ENCODE measurements at regions not wholly inside any gene's neighbourhood (a gene's known extent, or its start where the extent isn't known, plus 50 kb on each side); places are given as distances from the start of the nearest gene placed in this dataset.

DNA sequence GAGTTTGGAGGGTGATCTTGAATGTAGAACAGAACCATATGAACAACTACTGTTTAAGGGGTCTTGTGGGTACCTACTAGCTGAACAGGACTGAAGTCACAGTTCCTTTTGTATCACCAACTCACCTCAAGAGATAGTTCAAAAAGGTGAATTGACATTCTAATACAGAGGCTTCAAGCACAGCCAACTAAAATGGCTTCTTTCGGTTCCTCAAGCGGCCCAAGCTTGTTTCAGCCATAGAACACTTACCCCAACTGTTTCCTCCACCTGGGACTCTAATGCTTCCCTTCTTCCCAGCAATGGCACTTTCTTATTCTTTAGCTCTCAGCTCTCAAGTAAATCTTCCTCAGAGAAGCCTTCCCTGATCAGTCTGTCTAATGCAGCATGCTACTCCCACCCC, 277.5 kb upstream of the GK2 start:
- DNase-seq (ENCODE audit: low spot score), result no peak
- TF ChIP-seq, protein P1, sequence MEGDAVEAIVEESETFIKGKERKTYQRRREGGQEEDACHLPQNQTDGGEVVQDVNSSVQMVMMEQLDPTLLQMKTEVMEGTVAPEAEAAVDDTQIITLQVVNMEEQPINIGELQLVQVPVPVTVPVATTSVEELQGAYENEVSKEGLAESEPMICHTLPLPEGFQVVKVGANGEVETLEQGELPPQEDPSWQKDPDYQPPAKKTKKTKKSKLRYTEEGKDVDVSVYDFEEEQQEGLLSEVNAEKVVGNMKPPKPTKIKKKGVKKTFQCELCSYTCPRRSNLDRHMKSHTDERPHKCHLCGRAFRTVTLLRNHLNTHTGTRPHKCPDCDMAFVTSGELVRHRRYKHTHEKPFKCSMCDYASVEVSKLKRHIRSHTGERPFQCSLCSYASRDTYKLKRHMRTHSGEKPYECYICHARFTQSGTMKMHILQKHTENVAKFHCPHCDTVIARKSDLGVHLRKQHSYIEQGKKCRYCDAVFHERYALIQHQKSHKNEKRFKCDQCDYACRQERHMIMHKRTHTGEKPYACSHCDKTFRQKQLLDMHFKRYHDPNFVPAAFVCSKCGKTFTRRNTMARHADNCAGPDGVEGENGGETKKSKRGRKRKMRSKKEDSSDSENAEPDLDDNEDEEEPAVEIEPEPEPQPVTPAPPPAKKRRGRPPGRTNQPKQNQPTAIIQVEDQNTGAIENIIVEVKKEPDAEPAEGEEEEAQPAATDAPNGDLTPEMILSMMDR (IDR thresholded peaks at IDR 0.05; ENCODE audit: extremely low read depth, insufficient read depth, missing control alignments), result no peak
- in situ Hi-C loops (cut with MboI; ENCODE audit: low pct_unique_long_range_greater_than_20kb, low sequenced_read_pairs, unreplicated experiment), result no loop called here

DNA sequence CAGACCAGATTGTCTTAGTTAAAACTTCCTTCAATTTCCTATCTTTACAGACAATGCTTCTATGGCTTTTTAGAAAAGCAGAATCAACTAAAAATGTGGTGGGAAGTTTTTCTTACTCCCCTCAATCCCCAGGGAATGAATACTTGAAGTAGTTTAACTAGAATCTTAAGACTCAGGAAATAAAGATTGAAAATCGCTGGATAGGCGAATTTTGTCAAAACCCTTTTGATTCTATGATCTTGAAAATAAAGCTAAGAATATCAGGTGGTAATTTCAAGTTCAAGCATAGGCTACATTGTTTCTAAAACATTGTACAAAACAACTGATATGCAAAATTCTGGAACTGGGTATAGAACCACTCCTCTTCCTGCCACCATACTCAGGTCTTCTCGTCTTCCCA, 276.5 kb upstream of the GK2 start:
- in situ Hi-C loops (cut with MboI; ENCODE audit: low pct_unique_long_range_greater_than_20kb, low sequenced_read_pairs, unreplicated experiment), result no loop called here
- TF ChIP-seq, protein P1 (IDR thresholded peaks at IDR 0.05; ENCODE audit: extremely low read depth, insufficient read depth, missing control alignments), result no peak

DNA sequence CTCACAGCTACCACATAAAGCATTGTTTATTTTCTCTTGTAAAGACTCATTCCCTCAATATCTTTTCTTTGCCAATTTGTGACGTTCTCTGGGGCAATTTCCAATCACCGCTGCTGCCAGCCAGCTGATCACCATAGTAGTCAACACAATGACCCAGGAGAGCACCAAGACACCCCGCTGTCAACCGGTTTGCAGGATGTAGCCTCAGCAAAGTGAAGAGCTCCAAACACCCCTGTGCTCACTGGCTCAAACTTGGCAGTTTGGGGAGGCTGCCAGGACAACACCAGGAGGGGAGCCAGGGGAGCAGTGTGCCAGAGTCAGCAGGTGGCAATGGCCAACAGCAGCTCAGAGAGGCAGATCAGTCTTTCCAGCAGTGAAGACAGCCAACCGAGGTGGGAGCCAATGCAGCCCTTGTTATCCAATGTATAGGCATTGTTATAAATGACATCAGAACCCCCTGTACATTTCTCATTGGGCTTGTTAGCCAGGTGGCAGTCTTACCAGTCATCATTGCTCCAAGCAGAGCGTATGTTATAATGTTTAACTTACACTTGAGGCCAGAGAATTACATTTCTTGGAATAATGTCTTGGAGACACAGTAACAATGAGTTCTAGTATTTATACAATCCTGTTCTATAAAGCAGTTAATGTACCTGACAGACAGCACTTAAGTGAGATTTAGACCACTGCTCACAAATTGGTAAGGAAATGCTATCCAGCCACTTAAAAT, 274.9 kb upstream of the GK2 start:
- in situ Hi-C loops (cut with MboI; ENCODE audit: low pct_unique_long_range_greater_than_20kb, low sequenced_read_pairs, unreplicated experiment), result no loop called here
- TF ChIP-seq, protein P1 (IDR thresholded peaks at IDR 0.05; ENCODE audit: extremely low read depth, insufficient read depth, missing control alignments), result no peak
- no peak for DNase-seq (ENCODE audit: low spot score)

More for the DNA sequence above, 276.5 kb upstream of the GK2 start:
- DNase-seq (ENCODE audit: low spot score), result no peak

DNA sequence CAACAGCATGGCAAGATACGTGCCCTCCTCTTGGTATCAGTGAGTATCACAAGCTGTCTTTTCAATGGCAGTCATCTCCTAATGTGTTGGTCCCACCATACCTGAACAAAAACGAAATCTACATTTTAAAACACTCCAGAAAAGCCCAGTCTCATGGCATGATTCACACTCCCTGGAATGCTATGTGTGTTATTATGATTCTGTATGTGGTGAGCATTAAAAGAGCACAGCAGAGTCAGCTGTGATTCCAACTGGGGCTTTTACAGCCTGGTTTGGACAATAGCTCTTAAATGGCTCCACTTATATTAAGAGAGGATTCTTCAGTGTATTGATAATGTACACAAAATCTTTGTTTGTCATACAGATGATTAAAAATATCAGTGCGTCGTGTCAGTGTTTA, 274.1 kb upstream of the GK2 start:
- in situ Hi-C loops (cut with MboI; ENCODE audit: low pct_unique_long_range_greater_than_20kb, low sequenced_read_pairs, unreplicated experiment), result no loop called here

DNA sequence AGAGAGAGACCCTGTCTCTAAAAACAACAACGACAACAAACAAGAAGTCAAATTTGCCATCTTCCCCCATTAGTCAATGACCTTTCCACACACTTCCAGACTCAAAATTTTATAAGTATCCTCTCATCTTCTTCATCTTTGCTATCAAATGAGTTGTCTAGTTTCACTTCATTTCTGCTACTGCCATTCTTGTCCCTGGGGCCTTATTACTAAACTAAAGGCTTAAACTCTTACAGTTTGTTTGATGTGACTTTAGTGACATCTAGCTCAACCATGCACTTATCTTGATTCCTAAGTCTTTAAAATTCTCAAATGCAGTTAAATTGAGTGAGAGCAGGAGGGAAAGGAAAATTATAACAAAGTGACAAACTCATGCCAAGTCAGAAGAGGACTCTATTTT, 271.8 kb upstream of the GK2 start:
- TF ChIP-seq, protein P1 (IDR thresholded peaks at IDR 0.05; ENCODE audit: extremely low read depth, insufficient read depth, missing control alignments), result no peak
- DNase-seq (ENCODE audit: low spot score), result no peak
- in situ Hi-C loops (cut with MboI; ENCODE audit: low pct_unique_long_range_greater_than_20kb, low sequenced_read_pairs, unreplicated experiment), result no loop called here

More for the DNA sequence above, 274.1 kb upstream of the GK2 start:
- TF ChIP-seq, protein P1 (IDR thresholded peaks at IDR 0.05; ENCODE audit: extremely low read depth, insufficient read depth, missing control alignments), result no peak
- DNase-seq (ENCODE audit: low spot score), result no peak

DNA sequence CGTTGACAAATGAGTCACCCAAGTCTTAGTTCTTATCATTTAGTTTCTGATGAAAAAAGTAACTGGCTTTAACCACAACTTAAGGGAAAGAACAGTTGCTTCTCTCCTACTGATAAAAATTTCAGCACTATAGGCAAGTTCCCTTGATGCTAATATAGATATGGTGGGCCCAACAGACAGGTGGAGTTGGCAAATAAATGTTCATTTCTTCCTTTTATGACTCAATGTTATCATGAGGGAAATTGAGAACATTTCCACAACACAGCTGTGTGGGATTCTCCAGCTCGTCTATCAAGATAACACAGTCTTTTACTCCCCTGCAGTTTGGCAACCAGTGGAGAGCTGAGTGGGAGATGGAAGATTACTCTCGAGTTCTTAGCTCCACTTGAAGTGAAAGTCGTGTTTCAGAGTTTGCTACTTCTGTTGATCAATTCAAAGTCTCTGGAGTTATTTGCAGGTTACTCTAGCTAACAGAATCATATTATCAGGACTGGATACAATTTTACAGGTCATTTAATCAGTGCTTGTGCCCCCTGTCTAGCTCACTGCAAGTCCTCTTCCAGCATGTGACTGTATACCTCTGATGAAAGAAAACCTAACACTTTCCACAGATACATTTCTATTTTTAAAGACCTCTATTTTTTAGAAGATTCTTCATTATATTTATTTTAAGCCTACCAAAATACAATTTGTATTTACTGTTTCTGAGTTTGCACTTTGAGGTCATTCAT, 270.6 kb upstream of the GK2 start:
- TF ChIP-seq, protein P1 (IDR thresholded peaks at IDR 0.05; ENCODE audit: extremely low read depth, insufficient read depth, missing control alignments), result no peak
- in situ Hi-C loops (cut with MboI; ENCODE audit: low pct_unique_long_range_greater_than_20kb, low sequenced_read_pairs, unreplicated experiment), result no loop called here
- DNase-seq (ENCODE audit: low spot score), result no peak
